NCI-H510A (cell line): ENCODE measurements at regions not wholly inside any gene's neighbourhood (a gene's known extent, or its start where the extent isn't known, plus 50 kb on each side); places are given as distances from the start of the nearest gene placed in this dataset.
"Not testable (repeated sequence)": the region's sequence is repeated elsewhere in the genome, so short reads cannot be mapped to it uniquely, and the experiment has no call there.

Source experiments
- DNase-seq: peaks from one replicate; lab custom pipeline; 2025; lab: John Stamatoyannopoulos, UW

- no peak for DNase-seq
Observed at GRCh38 chrX:40853004-40853815, 117.9 kb upstream of the MED14 start.

GRCh38 chrX:40853816-40854123 is 118.4 kb upstream of the MED14 start:
- DNase-seq, result no peak

- no peak for DNase-seq
Observed at GRCh38 chrX:40854242-40854641, 118.9 kb upstream of the MED14 start.

DNA sequence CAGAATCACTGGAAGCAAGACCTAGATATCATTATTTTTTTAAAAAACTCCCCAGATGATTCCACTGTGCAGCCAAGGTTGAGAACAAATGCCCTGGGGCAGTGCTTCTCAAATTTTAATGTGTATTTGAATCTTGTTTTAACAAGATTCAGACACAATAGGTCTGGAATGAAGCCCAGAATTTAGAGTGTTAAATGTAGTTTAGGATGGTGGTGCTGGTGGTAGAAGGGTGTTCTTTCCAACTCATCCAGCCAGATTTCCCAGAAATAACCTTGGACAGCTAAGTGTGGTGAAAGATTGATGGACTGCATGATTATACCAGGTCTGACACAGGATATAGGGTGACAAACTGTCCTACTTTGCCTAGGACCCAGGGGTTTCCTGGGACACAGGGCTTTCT is 120.1 kb upstream of the MED14 start:
- DNase-seq, result no peak

- DNase-seq, result no peak
Observed at GRCh38 chrX:40855932-40856515, 120.7 kb upstream of the MED14 start.

- not testable (repeated sequence) for DNase-seq
Observed at GRCh38 chrX:40861952-40862554, 126.7 kb upstream of the MED14 start.

- DNase-seq, result not testable (repeated sequence)
Observed at GRCh38 chrX:40863260-40863659, 127.9 kb upstream of the MED14 start.

DNA sequence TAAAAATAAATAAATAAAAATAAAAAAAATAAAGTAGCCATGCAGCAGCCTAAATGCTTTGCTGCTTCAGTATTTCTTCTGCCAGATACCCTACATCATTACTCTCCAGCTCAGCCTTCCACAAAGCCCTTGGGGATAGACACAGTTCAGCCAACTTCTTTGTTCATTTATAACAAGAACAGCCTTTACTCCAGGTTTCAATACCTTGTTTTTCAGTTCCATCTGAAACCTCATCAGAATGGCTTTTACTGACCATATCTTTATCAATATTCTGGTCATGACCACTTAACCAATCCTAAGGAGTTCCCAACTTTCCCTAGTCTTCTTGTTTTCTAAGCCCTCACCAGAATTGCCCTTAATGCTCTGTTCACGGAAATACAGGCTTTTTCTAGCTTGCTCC is 128.3 kb upstream of the MED14 start:
- DNase-seq, result no peak

DNA sequence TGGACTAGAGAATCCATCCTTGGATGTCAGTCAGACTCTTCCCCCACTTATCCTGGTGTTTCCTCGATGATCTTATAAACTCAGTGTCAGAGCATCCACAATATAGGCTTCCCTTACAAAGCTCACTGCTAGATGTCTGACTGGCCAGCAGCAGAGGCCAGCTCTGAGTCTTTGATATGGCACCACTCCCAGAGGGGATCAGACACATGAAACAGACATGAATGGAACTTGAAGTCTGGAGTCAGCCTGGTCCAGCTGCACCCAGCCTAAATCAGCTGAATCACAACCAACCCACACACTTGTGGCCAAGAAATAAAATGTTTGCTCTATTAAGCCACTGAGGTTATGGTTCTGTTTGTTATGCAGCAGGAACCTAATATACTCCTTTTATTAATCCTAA is 129.6 kb upstream of the MED14 start:
- DNase-seq, result no peak

GRCh38 chrX:40866893-40867292 is 131.6 kb upstream of the MED14 start:
- no peak for DNase-seq

- no peak for DNase-seq
Observed at GRCh38 chrX:40867352-40867751, 132.0 kb upstream of the MED14 start.

GRCh38 chrX:40868868-40869267 is 133.5 kb upstream of the MED14 start:
- DNase-seq, result no peak

GRCh38 chrX:40870982-40871381 is 135.6 kb upstream of the MED14 start:
- DNase-seq, result not testable (repeated sequence)

- no peak for DNase-seq
Observed at GRCh38 chrX:40871385-40872082, 136.2 kb upstream of the MED14 start.

DNA sequence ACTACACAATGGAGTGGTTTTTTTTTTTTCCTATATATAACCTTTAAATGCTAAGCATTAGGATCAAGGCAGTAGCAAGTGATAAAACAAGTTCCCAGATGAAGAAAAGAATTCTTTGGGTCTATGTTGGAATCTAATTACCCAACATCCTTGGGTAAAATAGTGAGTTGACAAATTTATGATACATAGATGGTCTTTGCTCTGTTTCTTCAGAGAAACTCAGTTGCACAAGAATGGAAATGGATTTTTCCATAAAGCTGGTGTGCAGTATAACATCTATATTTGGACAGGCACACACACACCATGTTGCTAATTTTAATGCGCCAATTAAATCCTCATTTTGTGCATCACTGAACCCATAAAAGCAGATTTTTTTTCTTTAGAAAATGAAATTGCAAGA is 137.0 kb upstream of the MED14 start:
- DNase-seq, result no peak

DNA sequence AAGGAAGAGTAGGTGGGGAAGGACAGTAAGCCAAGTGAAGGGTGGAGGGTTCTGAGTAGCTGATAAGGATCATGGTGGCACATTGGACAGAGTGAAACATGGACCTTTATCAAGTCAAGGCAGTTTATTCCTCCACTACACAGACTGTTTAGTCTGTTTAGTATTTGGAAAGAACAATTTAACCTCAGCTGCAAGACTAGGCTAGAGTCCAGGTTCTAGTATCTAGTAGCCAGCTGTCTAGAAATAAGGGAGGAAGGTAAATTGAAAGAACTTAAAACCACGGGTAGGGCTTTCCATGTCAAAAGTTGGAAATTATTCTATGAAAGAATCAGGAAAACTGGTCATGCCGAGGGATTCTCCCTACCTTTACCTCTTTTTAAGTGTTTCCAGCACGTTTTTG is 140.1 kb upstream of the MED14 start:
- DNase-seq, result no peak

DNA sequence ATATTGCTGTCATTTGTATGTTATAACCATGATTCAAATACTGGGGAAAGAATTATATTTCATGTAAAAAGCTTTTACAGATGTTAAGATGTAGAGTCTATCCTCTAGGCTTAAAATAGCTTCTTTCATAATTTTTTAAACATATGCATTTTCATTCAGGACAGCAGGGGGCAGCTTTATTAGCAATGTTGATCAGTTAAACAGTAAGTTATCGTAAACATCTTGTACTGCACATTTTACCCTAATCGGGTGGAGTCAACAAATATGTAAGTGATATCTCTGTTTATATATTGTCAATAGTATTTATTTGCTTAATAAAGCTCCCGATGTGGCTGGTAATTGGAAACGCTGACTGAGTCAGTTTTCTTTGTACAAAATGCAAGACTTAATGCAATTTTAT is 142.5 kb upstream of the MED14 start:
- no peak for DNase-seq

DNA sequence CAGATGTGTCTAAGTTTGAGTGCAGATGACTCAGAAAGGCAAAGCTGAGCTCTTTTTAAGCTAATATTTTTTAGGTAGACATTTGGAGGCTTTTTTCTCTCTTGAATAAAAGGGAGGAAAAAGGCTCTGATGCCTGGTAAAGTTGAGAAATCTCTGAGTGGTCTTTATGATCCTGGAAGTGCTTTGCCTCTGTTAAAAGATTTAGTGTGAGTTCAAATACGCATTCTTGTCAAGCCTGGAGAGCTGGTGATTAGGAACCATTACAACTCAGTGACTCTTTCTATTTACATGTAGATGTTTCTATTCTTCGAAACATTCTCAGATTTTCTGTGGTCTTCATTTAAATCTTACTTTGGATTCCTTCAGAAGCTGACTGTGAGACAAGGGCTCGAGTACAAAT is 143.4 kb upstream of the MED14 start:
- DNase-seq, result no peak

GRCh38 chrX:40879172-40879571 is 143.8 kb upstream of the MED14 start:
- not testable (repeated sequence) for DNase-seq

- no peak for DNase-seq
Observed at GRCh38 chrX:40880712-40881111, 145.4 kb upstream of the MED14 start.

DNA sequence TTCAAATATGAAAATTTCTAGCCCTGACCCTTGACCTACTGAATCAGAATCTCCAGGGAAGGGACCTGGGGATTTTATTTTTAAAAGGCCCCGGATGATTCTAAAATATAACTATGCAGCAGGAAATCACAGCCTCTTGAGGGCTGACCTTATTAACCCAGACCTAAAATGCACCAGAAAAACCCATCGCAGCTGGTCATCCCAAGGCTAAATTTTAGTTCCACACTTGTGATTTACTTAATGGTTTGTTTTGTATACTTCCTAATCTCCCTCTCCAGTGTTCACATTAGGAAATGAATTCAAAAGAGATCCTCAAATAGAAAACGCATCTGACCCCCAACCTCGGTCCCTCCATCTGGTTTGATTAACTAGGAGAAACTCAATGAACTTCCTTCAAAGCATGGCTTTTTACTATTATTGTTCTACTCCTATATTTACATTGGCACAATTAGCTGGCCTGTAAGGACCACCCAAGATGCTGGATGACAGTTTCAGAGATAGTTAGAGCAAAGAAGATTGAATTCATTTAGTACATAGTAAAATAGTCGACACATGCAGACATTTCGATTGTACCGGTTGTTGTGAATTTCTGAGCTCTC is 147.8 kb upstream of the MED14 start:
- DNase-seq, result no peak

DNA sequence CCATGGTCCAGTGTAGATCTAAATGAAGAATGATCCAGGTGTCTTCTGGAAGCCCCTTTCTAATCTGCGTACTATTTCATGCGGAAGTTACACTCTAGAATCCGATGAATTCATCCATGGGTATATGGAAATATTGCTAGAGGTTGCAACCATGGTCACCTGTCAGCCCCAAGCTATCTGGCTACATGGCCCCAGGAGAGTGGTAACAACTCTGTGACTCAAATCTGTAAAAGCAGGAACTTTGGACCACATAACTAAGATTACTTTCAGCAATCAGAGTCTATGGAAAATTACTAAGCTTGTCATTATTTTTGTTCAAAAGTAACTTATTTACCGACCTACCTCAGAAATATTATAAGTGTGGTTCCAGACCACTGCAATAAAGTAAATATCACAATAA is 150.6 kb upstream of the MED14 start:
- no peak for DNase-seq

GRCh38 chrX:40887476-40887875 is 152.1 kb upstream of the MED14 start:
- no peak for DNase-seq
